Erythroblast (primary cell): ENCODE measurements at regions not wholly inside any gene's neighbourhood (a gene's known extent, or its start where the extent isn't known, plus 50 kb on each side); places are given as distances from the start of the nearest gene placed in this dataset.

Experiments used
- GATA1 ChIP-seq: IDR thresholded peaks from 2 replicates; pipeline ENCODE4 v1.6.1; 2011; ENCODE audit warnings: low read depth, mild to moderate bottlenecking, control low read depth, low read length, moderate library complexity
- POLR2A ChIP-seq: IDR thresholded peaks from 2 replicates; pipeline ENCODE4 v1.6.1; 2011; ENCODE audit warnings: mild to moderate bottlenecking, low read length

GRCh38 chr10:130742941-130743675 lies 568.4 kb downstream of the TCERG1L start:
- TF ChIP-seq POLR2A (no peak), GATA1 (no peak)
